ENCODE measurements at regions not wholly inside any gene's neighbourhood (a gene's known extent, or its start where the extent isn't known, plus 50 kb on each side); places are given as distances from the start of the nearest gene placed in this dataset.
A peak's percentile ranks its signal among the peaks of the same experiment; 100 is the strongest.
"Not testable (repeated sequence)": the region's sequence is repeated elsewhere in the genome, so short reads cannot be mapped to it uniquely, and the experiment has no call there.

- DNase-seq (ENCODE audit: low read depth) (no peak), FAIRE-seq (no peak)
- Histone ChIP-seq H3K36me3 (ENCODE audit: control insufficient read depth, insufficient read depth, low read length) (no peaks in the 10 kb centered on the region), H3K27me3 (ENCODE audit: control insufficient read depth, insufficient read depth, low read length) (no peaks in the 10 kb centered on the region), H3K4me3 (ENCODE audit: low read depth, low read length) (no peak overlapping the region)
- TF ChIP-seq, protein P1, sequence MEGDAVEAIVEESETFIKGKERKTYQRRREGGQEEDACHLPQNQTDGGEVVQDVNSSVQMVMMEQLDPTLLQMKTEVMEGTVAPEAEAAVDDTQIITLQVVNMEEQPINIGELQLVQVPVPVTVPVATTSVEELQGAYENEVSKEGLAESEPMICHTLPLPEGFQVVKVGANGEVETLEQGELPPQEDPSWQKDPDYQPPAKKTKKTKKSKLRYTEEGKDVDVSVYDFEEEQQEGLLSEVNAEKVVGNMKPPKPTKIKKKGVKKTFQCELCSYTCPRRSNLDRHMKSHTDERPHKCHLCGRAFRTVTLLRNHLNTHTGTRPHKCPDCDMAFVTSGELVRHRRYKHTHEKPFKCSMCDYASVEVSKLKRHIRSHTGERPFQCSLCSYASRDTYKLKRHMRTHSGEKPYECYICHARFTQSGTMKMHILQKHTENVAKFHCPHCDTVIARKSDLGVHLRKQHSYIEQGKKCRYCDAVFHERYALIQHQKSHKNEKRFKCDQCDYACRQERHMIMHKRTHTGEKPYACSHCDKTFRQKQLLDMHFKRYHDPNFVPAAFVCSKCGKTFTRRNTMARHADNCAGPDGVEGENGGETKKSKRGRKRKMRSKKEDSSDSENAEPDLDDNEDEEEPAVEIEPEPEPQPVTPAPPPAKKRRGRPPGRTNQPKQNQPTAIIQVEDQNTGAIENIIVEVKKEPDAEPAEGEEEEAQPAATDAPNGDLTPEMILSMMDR (IDR thresholded peaks at IDR 0.05; ENCODE audit: insufficient read depth, low read length, severe bottlenecking): no peak
These were observed 874.0 kb downstream of the PLOD2 start for GRCh38 chr3:145286937-145287336.

- Histone ChIP-seq H3K4me3 (ENCODE audit: low read depth, low read length) (no peak overlapping the region), H3K36me3 (ENCODE audit: control insufficient read depth, insufficient read depth, low read length) (no peaks in the 10 kb centered on the region), H3K27me3 (ENCODE audit: control insufficient read depth, insufficient read depth, low read length) (no peaks in the 10 kb centered on the region)
- FAIRE-seq: no peak
- TF ChIP-seq, protein P1 (IDR thresholded peaks at IDR 0.05; ENCODE audit: insufficient read depth, low read length, severe bottlenecking): no peak
- no peak for DNase-seq (ENCODE audit: low read depth)
These were observed 871.0 kb downstream of the PLOD2 start for GRCh38 chr3:145290010-145290409.

DNA sequence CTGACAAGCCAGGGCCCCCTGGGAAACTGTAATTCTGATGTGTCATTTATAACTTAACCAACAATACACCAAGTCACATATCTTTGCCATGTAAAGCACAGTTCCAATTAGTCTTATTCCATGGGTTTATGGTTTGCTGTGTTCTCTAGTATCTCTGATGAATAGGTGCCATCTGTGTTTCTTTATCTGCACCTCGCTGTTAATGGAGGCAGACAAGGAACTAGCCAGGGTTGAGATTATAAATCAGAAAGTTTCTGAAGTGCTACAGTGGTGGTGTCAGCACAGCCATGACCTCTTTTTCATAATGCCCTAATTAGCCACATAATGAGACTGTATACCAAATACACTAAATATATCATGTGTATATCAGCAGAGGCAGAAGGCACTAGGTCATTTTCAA, 866.4 kb downstream of the PLOD2 start:
- TF ChIP-seq, protein P1 (IDR thresholded peaks at IDR 0.05; ENCODE audit: insufficient read depth, low read length, severe bottlenecking): no peak
- Histone ChIP-seq H3K4me3 (ENCODE audit: low read depth, low read length) (no peak overlapping the region), H3K36me3 (ENCODE audit: control insufficient read depth, insufficient read depth, low read length) (no peaks in the 10 kb centered on the region), H3K27me3 (ENCODE audit: control insufficient read depth, insufficient read depth, low read length) (no peaks in the 10 kb centered on the region)
- DNase-seq (ENCODE audit: low read depth) (no peak), FAIRE-seq (no peak)

- Histone ChIP-seq H3K4me3 (ENCODE audit: low read depth, low read length) (no peak overlapping the region), H3K27me3 (ENCODE audit: control insufficient read depth, insufficient read depth, low read length) (no peaks in the 10 kb centered on the region), H3K36me3 (ENCODE audit: control insufficient read depth, insufficient read depth, low read length) (no peaks in the 10 kb centered on the region)
- FAIRE-seq: no peak
- TF ChIP-seq, protein P1 (IDR thresholded peaks at IDR 0.05; ENCODE audit: insufficient read depth, low read length, severe bottlenecking): no peak
- no peak for DNase-seq (ENCODE audit: low read depth)
These were observed 853.7 kb downstream of the PLOD2 start for GRCh38 chr3:145307272-145307671.

GRCh38 chr3:145313751-145314150, 847.2 kb downstream of the PLOD2 start:
- no peaks in the 10 kb centered on the region for H3K27me3 ChIP-seq (ENCODE audit: control insufficient read depth, insufficient read depth, low read length)
- DNase-seq (ENCODE audit: low read depth) (no peak), FAIRE-seq (no peak)
- no peaks in the 10 kb centered on the region for H3K36me3 ChIP-seq (ENCODE audit: control insufficient read depth, insufficient read depth, low read length)
- no peak overlapping the region for H3K4me3 ChIP-seq (ENCODE audit: low read depth, low read length)
- TF ChIP-seq, protein P1 (IDR thresholded peaks at IDR 0.05; ENCODE audit: insufficient read depth, low read length, severe bottlenecking): no peak

GRCh38 chr3:145316253-145316652, 844.7 kb downstream of the PLOD2 start:
- not testable (repeated sequence) for FAIRE-seq; H3K36me3 ChIP-seq (ENCODE audit: control insufficient read depth, insufficient read depth, low read length); H3K27me3 ChIP-seq (ENCODE audit: control insufficient read depth, insufficient read depth, low read length); H3K4me3 ChIP-seq (ENCODE audit: low read depth, low read length)
- DNase-seq (ENCODE audit: low read depth): peak; percentile 8
